GM21526 (cell line): ENCODE measurements at regions not wholly inside any gene's neighbourhood (a gene's known extent, or its start where the extent isn't known, plus 50 kb on each side); places are given as distances from the start of the nearest gene placed in this dataset.

Experiments used
- ATAC-seq: cut with Tn5 transposase; IDR thresholded peaks from one replicate; pipeline ENCODE4 v1.9.1; 2021; ENCODE audit warnings: moderate library complexity; ENCODE audit not compliant: unreplicated experiment, low FRiP score

GRCh38 chr10:63727636-63728035, 206.4 kb downstream of the REEP3 start:
- no peak for ATAC-seq

- no peak for ATAC-seq
These were observed 214.1 kb downstream of the REEP3 start for GRCh38 chr10:63735305-63735704.

DNA sequence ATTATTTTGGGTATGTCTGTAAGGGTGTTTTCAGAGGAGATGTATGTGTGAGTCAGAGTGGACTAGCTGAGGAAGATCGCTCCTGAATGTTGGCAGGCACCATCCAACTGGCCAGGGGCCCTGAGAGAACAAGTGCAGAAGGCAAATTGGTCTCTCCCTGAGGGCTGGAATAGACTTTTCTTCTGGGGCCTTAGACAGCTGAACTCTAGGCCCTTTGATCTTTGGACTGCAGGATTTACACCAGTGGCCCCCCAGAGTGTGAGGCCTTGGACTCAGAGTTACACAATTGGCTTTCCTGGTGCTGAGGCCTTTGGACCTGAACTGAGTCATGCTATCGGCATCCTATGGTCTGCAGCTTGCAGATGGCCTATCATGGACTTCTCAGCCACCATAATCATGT, 217.2 kb downstream of the REEP3 start:
- no peak for ATAC-seq

GRCh38 chr10:63744060-63744941, 223.1 kb downstream of the REEP3 start:
- no peak for ATAC-seq

GRCh38 chr10:63749915-63750314, 228.7 kb downstream of the REEP3 start:
- no peak for ATAC-seq

- no peak for ATAC-seq
These were observed 230.6 kb downstream of the REEP3 start for GRCh38 chr10:63751836-63752235.

DNA sequence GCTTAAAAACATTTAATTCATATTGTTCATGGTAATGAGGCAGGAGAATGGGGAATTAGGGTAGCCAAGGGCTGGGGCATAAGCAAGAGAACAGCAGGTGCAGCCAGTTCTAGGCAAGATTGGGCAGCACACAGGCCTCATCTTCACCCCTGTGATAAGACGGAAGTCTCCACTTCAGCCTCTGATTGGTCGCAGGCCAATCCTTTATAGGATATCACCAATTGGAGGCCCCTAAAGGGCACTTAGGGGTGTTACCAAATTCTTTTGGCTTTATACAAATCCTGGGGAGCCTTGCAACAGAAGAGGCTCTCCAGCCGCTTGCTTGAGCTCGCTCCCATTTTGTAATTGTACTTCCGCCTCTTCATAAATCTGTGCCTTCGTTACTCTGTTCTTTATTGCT, 231.1 kb downstream of the REEP3 start:
- ATAC-seq = no peak

- no peak for ATAC-seq
These were observed 232.6 kb downstream of the REEP3 start for GRCh38 chr10:63753808-63754207.

DNA sequence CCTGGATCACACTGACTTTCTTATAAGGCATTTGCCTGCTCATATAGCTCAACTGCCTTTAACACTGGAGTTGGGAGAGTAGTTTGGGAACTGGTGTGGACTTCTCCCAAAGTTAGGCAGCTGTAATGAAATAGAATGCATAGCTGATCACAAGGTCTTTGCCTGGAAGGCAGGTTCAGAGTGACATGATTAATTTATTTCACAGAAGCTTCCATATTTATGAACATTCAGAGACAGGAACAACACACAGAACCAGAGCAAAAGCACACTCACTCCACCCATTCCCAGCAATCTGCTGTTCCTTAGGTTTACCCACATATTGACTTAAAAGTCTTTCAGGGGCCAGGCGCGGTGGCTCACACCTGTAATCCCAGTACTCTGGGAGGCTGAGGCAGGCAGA, 234.2 kb downstream of the REEP3 start:
- no peak for ATAC-seq

DNA sequence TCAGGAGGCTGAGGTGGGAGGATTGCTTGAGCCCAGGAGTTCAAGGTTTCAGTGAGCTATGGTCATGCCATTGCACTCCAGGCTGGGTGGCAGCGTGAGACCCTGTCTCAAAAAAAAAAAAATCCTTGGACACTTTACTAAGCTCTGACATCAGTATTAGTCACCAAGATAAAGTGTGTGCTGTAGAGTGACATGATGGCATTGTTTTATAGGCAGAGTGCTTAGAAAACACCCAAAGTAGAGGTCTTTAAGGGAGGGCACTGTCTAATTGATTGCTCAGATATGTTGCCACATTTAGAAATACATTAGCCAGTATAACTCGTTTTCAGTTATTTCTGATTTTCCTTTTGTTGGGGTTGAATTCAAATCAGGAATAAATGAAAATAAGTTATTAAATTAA, 235.9 kb downstream of the REEP3 start:
- ATAC-seq = no peak

GRCh38 chr10:63758080-63758479, 236.9 kb downstream of the REEP3 start:
- no peak for ATAC-seq

DNA sequence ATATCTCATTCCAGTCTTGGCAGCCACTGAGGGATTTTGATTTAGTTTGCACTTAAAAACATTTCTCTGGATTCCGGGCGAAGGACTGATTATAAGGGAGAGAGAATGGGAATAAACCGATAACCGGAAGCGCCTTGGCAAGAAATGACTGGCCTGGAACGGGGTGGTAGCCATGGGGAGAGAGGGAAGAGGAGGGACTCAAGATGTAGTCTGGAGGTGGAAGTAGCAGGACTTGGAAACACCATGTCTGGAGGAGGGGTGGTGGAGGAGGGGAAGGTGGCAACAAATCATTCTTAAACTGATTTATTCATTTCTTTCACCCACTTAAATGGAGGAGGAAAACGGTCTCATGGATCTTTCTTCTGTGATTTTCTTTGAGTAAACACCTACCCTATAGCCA, 238.1 kb downstream of the REEP3 start:
- no peak for ATAC-seq

GRCh38 chr10:63760034-63760707, 239.0 kb downstream of the REEP3 start:
- ATAC-seq = no peak

- no peak for ATAC-seq
These were observed 239.5 kb downstream of the REEP3 start for GRCh38 chr10:63760708-63761047.

DNA sequence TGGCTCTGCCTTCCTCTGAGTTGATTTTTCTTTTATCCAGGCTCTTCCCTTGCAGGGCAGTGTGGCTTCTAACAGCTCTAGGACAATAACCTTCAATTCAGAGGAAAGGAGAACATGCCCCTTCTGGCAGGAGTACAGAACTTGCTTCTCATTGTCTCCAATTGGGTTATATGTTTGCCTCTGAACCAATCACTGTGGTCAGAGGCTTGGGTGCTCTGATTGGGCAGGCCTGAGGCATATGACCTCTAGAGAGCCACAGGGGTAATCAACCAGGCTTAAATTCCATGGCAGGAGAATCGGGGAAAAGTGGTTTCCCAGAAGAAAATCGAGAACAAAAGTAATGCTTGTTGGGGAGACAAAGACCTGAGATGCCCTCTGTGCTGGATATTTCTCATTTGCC, 240.0 kb downstream of the REEP3 start:
- ATAC-seq = no peak

GRCh38 chr10:63763744-63764143, 242.5 kb downstream of the REEP3 start:
- no peak for ATAC-seq

DNA sequence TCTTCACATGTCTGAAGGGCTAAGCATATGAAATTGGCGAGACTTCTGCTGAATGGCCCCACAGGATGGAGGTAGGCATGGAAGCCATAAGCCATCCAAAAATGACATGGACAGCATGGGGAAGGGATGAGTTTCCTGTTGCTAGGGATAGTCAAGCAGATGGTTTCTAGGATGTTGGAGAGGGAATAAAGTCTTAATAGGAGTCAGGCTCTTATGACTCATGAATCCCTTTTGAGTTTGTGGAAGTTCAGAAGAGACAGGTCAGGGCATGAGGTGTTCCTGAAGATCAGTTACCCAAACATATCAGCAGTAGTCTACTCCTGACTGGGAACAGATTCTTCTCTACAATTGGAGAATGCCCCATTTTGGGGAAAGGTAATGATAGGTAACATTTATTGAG, 243.9 kb downstream of the REEP3 start:
- ATAC-seq = no peak

DNA sequence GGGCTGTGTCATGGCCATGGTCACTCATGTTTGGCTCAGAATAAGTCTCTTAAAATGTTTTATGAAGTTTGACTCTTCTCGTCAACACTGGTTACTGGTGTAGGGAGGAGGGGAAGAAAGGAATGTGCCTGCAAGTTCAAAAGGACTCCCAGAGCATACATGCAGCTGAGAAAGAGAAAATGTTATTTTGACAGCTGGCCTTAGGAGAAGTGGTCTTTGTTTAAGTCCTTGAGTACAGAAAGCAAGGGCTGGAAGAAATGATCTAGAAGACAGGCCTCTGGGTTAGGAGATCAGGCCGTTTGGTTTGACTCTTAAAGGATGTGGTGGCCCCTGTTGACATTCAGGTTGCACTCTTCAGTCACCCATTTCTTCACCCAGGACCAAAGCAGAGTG, 245.5 kb downstream of the REEP3 start:
- no peak for ATAC-seq

DNA sequence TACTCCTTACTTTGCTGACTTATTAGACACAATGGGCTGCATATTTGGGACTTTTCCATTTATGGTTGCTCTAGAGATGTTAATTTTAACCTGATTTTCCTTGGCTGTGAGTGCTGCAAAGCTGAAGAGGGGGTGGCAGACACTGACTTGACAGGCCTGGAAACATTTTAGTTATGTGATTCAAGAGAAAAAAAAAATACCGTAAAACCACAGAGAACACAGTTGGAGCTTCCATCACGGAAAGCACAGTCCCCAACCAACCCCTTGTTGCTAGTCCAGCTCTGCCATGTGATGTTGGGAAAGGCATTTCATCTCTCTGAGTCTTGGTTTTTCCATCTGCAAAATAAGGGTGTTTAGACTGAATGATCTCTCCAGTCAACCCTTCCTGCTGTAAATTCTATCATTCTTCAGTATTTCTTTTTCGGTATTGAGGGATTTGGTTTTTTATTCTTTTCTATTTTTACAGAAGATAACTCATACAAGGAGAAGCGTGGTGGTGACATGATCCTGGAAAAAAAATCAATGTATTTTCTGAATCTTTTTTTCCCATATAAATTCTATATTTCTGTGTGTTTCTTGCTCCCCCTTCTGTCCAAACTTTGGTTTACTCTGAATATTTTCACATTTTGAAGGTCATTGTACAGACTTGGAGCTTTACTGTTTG, 246.1 kb downstream of the REEP3 start:
- ATAC-seq = no peak

- no peak for ATAC-seq
These were observed 248.2 kb downstream of the REEP3 start for GRCh38 chr10:63769367-63769766.

- no peak for ATAC-seq
These were observed 249.3 kb downstream of the REEP3 start for GRCh38 chr10:63770523-63770922.

DNA sequence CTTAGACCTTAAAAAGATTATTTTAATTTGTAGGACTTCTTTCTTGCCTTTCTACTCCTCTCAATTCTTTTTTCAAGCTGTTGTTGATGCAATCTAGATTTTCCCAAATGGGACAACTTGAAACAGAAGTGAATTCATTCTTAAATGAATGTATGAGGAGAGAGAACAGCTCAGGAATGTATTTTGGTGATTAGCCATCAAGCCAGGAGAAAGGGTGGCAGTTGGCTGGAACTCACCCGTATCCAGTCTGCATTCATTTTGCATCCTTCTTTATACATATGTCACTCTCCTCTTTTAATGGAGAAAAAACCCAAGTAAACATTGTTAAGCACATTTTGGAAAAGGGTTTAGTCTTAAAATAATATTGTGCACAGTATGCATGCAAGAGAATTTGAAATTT, 251.3 kb downstream of the REEP3 start:
- ATAC-seq = no peak
